HG03460 (cell line): ENCODE measurements at regions not wholly inside any gene's neighbourhood (a gene's known extent, or its start where the extent isn't known, plus 50 kb on each side); places are given as distances from the start of the nearest gene placed in this dataset.

Experiments used
- ATAC-seq: cut with Tn5 transposase; IDR thresholded peaks from one replicate; pipeline ENCODE4 v1.9.1; 2021; ENCODE audit not compliant: unreplicated experiment

DNA sequence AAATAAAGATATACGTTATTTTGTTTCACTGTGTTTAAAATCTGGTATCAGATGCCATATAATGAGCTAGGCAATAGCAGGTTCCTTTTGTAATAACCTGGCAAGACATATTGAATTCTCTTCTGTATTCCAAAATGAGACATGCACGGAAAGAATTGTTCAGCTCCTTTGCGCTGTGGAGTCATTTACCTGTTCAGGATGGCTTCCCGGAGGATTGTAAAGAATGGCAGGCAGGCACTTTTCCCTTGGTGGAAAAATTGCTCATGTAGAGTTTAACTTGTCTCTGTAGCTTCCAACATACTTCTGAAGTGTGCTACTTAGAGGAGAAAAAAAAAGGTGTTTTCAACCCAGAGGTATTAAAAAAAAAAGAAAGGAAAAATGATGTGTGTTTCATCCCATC is 805.2 kb downstream of the GALC start:
- no peak for ATAC-seq

GRCh38 chr14:87186737-87187136 is 806.2 kb downstream of the GALC start:
- no peak for ATAC-seq

GRCh38 chr14:87185961-87186560 is 806.9 kb downstream of the GALC start:
- ATAC-seq, result no peak

- ATAC-seq, result no peak
Measured at GRCh38 chr14:87184180-87184579, 808.8 kb downstream of the GALC start.

GRCh38 chr14:87181288-87181687 is 811.7 kb downstream of the GALC start:
- no peak for ATAC-seq

- no peak for ATAC-seq
Measured at GRCh38 chr14:87179936-87180335, 813.0 kb downstream of the GALC start.

DNA sequence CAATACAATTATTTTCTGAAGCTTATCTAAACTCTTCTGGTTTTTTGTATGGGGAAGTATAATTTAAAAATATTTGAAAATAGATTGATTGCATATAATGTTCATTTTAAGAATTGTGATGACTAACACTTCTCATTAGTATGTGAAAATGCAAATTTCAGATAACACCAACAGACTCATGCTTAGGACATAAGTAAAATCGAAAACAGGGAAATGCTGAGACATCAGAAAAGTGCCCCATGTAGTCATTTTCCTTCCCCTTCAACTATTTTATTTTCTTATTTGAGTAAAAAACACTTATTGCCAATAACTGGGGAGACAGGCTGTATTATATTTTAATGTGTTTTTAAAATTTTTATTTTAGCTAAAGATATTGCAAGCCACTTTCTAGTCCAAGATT is 814.7 kb downstream of the GALC start:
- no peak for ATAC-seq

DNA sequence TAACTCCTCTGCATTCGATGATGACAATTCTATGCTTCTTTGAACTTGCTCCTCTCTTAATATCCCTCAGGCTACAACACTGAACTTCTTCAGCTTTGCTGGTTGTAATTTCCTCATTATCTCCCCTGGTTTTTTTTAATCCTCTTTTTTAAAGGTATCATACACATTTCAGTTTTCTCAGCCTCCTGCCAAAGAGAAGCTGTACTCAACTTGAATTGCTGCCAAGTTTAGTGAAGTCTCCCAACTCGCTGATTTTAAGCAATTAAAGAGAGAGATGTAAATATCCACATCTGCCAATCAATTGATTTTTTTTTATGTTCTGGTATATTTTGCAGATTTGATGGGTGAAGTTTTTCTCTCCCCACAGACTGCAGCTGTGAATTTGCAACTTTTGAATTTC is 817.8 kb downstream of the GALC start:
- ATAC-seq, result no peak

- no peak for ATAC-seq
Measured at GRCh38 chr14:87171141-87171540, 821.8 kb downstream of the GALC start.

GRCh38 chr14:87170179-87170578 is 822.8 kb downstream of the GALC start:
- no peak for ATAC-seq

- ATAC-seq, result no peak
Measured at GRCh38 chr14:87169362-87169761, 823.6 kb downstream of the GALC start.

DNA sequence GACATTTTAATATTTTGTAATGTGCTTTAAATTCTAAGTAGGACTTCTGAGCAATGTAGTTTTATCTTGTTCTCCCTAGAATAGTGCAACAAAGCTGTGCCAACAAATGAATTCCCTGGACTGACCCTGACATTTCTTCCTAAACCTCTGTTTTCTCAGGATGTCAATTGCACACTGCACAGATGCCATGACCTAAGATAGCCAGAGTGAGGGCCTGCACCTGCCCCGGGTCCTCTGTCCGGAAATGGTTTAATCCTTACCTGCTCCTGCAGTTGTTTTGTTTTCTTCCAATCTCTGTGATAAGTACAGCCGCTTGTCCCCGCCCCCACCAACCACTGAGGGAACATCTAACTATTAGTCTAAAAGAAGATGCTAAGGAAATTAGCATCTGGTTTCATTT is 831.5 kb downstream of the GALC start:
- no peak for ATAC-seq

GRCh38 chr14:87160989-87161388 is 832.0 kb downstream of the GALC start:
- ATAC-seq, result no peak

GRCh38 chr14:87158283-87158682 is 834.7 kb downstream of the GALC start:
- no peak for ATAC-seq

GRCh38 chr14:87156878-87157277 is 836.1 kb downstream of the GALC start:
- ATAC-seq, result no peak

- ATAC-seq, result no peak
Measured at GRCh38 chr14:87155856-87156488, 837.0 kb downstream of the GALC start.

GRCh38 chr14:87153901-87154300 is 839.1 kb downstream of the GALC start:
- no peak for ATAC-seq

DNA sequence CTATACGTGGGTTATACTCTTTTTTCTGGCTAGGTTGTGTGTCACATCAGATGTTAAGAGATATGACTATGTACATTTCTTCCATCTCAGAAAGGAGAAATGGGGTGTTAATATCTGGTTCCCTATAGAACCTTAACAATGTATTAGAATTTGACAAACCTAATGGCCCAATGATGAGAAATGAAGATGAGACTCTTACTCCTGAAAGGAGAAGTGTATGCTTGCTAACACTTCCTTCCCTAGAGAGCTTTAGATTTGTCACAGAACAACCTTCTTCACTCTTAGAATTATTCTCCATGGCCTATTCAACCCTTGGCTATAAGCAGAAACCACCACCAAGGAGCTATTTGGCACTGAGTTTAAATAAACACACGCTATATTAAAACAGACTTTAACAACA is 839.6 kb downstream of the GALC start:
- ATAC-seq, result no peak

DNA sequence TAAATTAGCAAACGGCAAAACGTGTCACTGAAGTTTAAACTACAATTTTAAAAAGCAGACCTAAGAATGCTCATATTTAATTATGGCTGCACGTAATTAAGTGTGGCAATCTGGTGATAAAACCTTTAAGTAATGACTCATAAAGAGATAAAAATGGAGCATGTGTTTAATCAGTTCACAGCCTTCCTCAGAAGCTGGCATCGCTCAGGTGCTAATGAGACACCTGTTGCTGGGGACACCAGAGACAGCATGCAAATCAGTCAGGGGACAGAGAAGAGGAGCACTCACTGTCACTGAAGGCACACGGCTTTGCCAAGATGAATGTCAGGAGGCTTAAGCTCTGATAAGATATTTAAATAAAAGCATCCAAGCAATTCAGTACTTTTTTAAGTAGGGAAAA is 840.3 kb downstream of the GALC start:
- no peak for ATAC-seq

DNA sequence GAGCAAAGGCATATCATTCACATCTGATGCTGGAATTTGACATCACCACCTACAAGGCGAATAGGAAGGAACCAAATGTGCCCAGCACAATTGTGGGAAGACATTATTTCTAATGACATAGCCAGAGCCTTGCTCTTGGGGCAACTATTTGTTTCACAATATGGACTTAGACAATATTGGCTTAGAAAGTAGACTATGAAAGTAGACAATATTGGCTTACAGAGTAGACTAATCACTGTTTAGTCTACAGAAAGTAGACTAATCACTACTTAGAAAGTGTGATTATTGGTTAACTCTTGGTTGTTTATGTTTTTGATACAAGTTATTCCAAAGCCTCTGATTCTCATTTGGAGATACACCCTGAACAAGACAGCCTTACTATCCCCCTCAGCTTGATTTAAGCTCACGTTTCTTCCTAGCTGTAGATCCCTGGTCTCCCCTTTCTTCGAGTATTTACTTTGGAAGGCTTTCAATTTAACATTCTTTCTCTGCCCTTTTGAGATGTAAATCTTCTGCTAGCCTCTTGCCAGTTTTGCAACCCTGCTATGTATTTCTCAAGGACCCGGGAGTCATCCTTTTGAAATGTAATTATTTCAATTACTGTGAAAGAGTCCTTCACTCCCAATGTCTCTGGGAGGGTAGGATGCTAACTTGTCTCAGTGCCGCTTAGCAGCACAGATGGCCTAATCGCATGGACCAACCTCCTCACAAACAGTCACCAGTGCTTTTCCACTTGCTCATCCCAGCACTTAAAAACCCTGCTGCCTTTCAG is 843.2 kb downstream of the GALC start:
- ATAC-seq, result no peak

- no peak for ATAC-seq
Measured at GRCh38 chr14:87148655-87149054, 844.3 kb downstream of the GALC start.

GRCh38 chr14:87142551-87143211 is 850.3 kb downstream of the GALC start:
- ATAC-seq, result no peak
